ENCODE measurements at regions not wholly inside any gene's neighbourhood (a gene's known extent, or its start where the extent isn't known, plus 50 kb on each side); places are given as distances from the start of the nearest gene placed in this dataset.

DNA sequence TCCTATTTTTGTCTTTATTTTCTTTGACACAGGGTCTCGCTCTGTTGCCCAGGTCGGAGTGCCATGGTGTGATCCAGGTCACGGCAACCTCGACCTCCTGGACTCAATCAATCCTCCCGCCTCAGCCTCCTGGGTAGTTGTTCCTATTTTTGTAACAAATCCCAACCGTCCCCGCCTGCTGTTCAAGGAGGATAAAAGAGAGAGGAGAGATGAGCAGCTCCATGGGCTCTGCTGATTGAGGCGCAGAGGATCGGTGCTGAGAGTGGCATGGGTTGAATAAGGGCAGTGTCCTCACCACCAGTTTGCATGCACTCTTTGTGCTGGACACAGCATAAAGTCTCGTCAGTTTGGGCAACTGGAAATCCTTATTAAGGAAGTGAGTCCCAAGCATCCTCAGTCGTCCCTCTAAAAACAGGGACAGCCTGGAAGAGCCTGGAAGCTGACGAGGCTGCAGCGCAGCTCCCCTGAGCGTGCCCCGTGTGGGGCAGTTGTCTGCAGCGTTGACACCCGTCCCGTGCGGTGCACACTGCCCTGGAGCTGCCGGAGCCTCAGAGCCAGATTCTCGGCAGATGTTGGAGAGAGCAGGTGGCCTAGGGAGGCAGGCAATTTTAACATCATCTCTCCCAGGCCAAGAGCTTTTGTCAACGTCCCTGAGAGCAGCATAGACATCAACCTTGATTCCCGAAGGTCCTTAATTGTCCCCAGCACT, 404.2 kb upstream of the RNF32 start:
- TF ChIP-seq EZH2phosphoT487 (IDR thresholded peaks at IDR 0.05; ENCODE audit: low read depth, severe bottlenecking, unreplicated experiment) = no peak
- TF ChIP-seq, protein P1, sequence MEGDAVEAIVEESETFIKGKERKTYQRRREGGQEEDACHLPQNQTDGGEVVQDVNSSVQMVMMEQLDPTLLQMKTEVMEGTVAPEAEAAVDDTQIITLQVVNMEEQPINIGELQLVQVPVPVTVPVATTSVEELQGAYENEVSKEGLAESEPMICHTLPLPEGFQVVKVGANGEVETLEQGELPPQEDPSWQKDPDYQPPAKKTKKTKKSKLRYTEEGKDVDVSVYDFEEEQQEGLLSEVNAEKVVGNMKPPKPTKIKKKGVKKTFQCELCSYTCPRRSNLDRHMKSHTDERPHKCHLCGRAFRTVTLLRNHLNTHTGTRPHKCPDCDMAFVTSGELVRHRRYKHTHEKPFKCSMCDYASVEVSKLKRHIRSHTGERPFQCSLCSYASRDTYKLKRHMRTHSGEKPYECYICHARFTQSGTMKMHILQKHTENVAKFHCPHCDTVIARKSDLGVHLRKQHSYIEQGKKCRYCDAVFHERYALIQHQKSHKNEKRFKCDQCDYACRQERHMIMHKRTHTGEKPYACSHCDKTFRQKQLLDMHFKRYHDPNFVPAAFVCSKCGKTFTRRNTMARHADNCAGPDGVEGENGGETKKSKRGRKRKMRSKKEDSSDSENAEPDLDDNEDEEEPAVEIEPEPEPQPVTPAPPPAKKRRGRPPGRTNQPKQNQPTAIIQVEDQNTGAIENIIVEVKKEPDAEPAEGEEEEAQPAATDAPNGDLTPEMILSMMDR (IDR thresholded peaks at IDR 0.05; ENCODE audit: poor library complexity) = no peak
- TF ChIP-seq EZH2 (IDR thresholded peaks at IDR 0.05; ENCODE audit: borderline replicate concordance) = no peak
- Histone ChIP-seq H3K4me3 (no peak overlapping the region), H3K4me1 (ENCODE audit: insufficient read depth) (no peaks in the 10 kb centered on the region), H3K36me3 (replicated peaks; ENCODE audit: insufficient read depth, low read depth) (no peaks in the 10 kb centered on the region), H3K27ac (no peak overlapping the region), H2AFZ (no peak overlapping the region), H3K9me2 (replicated peaks; ENCODE audit: insufficient read depth) (no peaks in the 10 kb centered on the region), H3K4me2 (no peak overlapping the region), H3K9me3 (ENCODE audit: low read depth) (no peaks in the 10 kb centered on the region), H3K27me3 (no peaks in the 10 kb centered on the region), H4K20me1 (ENCODE audit: insufficient read depth, poor library complexity, severe bottlenecking) (no peaks in the 10 kb centered on the region), H3K79me2 (no peaks in the 10 kb centered on the region)
- WGBS (ENCODE audit: low lambda C conversion rate, missing lambda C conversion rate) = 85% methylated on average over 23 of the region's 23 CpGs
- DNase-seq (ENCODE audit: low spot score) = no peak

DNA sequence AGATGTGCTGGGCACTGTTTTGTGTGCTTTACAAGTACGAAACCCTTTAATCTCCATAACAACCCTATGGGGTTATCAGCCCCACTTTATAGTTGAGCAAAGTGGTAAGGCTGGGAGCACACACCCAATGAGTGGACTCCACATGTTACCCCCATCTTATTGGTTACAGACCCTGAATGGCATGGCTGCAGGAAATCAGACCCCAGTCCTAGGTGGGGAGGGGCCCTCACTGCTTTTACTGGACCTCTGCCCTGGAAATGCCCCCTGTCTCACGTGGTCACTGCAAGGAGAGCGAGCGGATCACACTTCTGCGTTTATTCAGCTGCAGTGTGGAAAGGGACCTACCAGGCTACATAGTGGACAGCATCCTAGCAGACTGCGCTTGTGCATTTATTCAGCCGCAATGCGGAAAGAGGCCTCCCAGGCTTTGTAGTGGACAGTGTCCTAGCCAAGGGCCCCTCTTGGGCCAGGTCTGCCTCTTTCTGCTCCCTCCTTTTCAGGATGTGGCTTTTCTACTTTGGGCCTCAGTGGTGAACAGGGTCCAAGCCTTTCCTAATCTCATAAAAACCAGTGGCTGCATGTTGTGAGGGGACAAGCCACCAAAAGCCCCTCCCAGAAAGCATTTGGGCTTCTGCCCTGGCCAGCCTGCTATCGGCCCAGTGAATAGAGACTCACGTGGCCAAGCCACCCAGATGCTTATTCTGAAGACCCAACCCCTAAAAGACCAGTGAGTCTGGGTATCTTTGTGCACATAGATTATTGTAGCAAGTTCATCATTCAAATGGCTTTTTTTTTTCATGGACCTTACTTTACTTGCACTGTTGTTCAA, 405.7 kb upstream of the RNF32 start:
- H3K36me3 ChIP-seq (replicated peaks; ENCODE audit: insufficient read depth, low read depth) = no peaks in the 10 kb centered on the region
- no peak overlapping the region for H3K4me2 ChIP-seq
- H4K20me1 ChIP-seq (ENCODE audit: insufficient read depth, poor library complexity, severe bottlenecking) = no peaks in the 10 kb centered on the region
- H3K4me3 ChIP-seq = no peak overlapping the region
- no peak overlapping the region for H3K27ac ChIP-seq
- no peaks in the 10 kb centered on the region for H3K9me3 ChIP-seq (ENCODE audit: low read depth)
- no peaks in the 10 kb centered on the region for H3K9me2 ChIP-seq (replicated peaks; ENCODE audit: insufficient read depth)
- no peak for DNase-seq (ENCODE audit: low spot score)
- no peaks in the 10 kb centered on the region for H3K4me1 ChIP-seq (ENCODE audit: insufficient read depth)
- H3K79me2 ChIP-seq = no peaks in the 10 kb centered on the region
- no peak for TF ChIP-seq EZH2 (IDR thresholded peaks at IDR 0.05; ENCODE audit: borderline replicate concordance)
- TF ChIP-seq, protein P1 (IDR thresholded peaks at IDR 0.05; ENCODE audit: poor library complexity) = no peak
- no peak for TF ChIP-seq EZH2phosphoT487 (IDR thresholded peaks at IDR 0.05; ENCODE audit: low read depth, severe bottlenecking, unreplicated experiment)
- H2AFZ ChIP-seq = no peak overlapping the region
- 90% methylated on average over 10 of the region's 10 CpGs for WGBS (ENCODE audit: low lambda C conversion rate, missing lambda C conversion rate)
- no peaks in the 10 kb centered on the region for H3K27me3 ChIP-seq

DNA sequence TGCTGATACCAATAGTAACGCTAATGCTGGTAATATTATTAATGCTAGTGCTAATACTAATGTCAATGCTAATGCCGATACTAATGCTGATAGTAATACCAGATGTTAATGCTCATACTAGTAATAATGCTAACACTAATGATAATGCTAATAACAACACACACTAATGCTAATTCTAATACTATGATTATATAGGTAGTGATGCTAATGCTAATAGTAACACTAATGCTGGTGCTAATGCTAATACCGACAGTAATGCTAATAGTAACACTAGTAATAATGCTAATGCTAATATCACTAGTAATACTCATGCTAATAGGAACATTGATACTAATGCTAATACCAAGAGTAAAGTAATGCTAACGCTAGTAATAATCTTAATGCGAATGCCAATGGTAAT, 406.4 kb upstream of the RNF32 start:
- Histone ChIP-seq H3K4me1 (ENCODE audit: insufficient read depth) (no peaks in the 10 kb centered on the region), H3K9me3 (ENCODE audit: low read depth) (no peaks in the 10 kb centered on the region), H3K27me3 (no peaks in the 10 kb centered on the region), H3K4me3 (no peak overlapping the region), H3K4me2 (no peak overlapping the region), H3K9me2 (replicated peaks; ENCODE audit: insufficient read depth) (no peaks in the 10 kb centered on the region), H3K27ac (no peak overlapping the region), H2AFZ (no peak overlapping the region), H4K20me1 (ENCODE audit: insufficient read depth, poor library complexity, severe bottlenecking) (no peaks in the 10 kb centered on the region), H3K79me2 (no peaks in the 10 kb centered on the region), H3K36me3 (replicated peaks; ENCODE audit: insufficient read depth, low read depth) (no peaks in the 10 kb centered on the region)
- no peak for DNase-seq (ENCODE audit: low spot score)
- WGBS (ENCODE audit: low lambda C conversion rate, missing lambda C conversion rate) = 98% methylated on average over 5 of the region's 5 CpGs
- TF ChIP-seq EZH2phosphoT487 (IDR thresholded peaks at IDR 0.05; ENCODE audit: low read depth, severe bottlenecking, unreplicated experiment) = no peak
- no peak for TF ChIP-seq EZH2 (IDR thresholded peaks at IDR 0.05; ENCODE audit: borderline replicate concordance)
- TF ChIP-seq, protein P1 (IDR thresholded peaks at IDR 0.05; ENCODE audit: poor library complexity) = no peak

All from hepatocyte (in vitro differentiated cells).